CD8-positive, alpha-beta memory T cell (primary cell): ENCODE measurements at regions not wholly inside any gene's neighbourhood (a gene's known extent, or its start where the extent isn't known, plus 50 kb on each side); places are given as distances from the start of the nearest gene placed in this dataset.
"Not testable (repeated sequence)": the region's sequence is repeated elsewhere in the genome, so short reads cannot be mapped to it uniquely, and the experiment has no call there.

ENCODE experiments used
- CTCF ChIA-PET: fragments of 350-600 bp; sonication (Branson Sonifier 250); formaldehyde crosslinking; loops from one replicate; lab custom pipeline; 2021; ENCODE audit warnings: antibody characterized with exemption; lab: Charles Lee
- POLR2A ChIA-PET: fragments of 350-600 bp; sonication (Branson Sonifier 250); formaldehyde crosslinking; loops from one replicate; lab custom pipeline; 2021; ENCODE audit warnings: antibody characterized with exemption; lab: Charles Lee
- DNase-seq, 5 donors: peaks; one replicate each; pipeline versions ENCODE4 v3.0.0 to v3.0.0-alpha.2; 2020 to 2022; ENCODE audit warnings: mixed read lengths in 1 of 5
- H3K27ac ChIP-seq: one replicate; pipeline ENCODE4 v1.7.0; 2013; ENCODE audit warnings: low read depth, mild to moderate bottlenecking, low read length, moderate library complexity
- H3K27me3 ChIP-seq: 2 replicates; pipeline ENCODE4 v1.7.0; 2013; ENCODE audit warnings: low read length, mild to moderate bottlenecking; ENCODE audit not compliant: insufficient read depth, poor library complexity, severe bottlenecking
- H3K36me3 ChIP-seq: 2 replicates; pipeline ENCODE4 v1.7.0; 2013; ENCODE audit warnings: mild to moderate bottlenecking, low read length, moderate library complexity; ENCODE audit not compliant: insufficient read depth
- H3K4me1 ChIP-seq: 2 replicates; pipeline ENCODE4 v1.7.0; 2013; ENCODE audit warnings: mild to moderate bottlenecking, low read length, moderate library complexity; ENCODE audit not compliant: insufficient read depth
- H3K4me3 ChIP-seq: 2 replicates; pipeline ENCODE4 v1.7.0; 2013; ENCODE audit warnings: mild to moderate bottlenecking, low read length
- H3K9me3 ChIP-seq: 2 replicates; pipeline ENCODE4 v1.7.0; 2013; ENCODE audit warnings: mild to moderate bottlenecking, low read length
- H3K27ac Mint-ChIP-seq, 8 donors: one replicate each; pipeline ENCODE4 v1.8.0; 2020 to 2021; ENCODE audit warnings: mixed read lengths in 8 of 8, mild to moderate bottlenecking in 6 of 8, inconsistent platforms in 3 of 8, moderate library complexity in 3 of 8
- H3K27me3 Mint-ChIP-seq, 2 donors: one replicate each; pipeline ENCODE4 v1.8.0; 2020 to 2021; ENCODE audit warnings: mixed read lengths in 2 of 2, mild to moderate bottlenecking in 1 of 2, moderate library complexity in 1 of 2
- H3K36me3 Mint-ChIP-seq, 3 donors: one replicate each; pipeline ENCODE4 v1.8.0; 2020 to 2021; ENCODE audit warnings: mixed read lengths in 3 of 3, inconsistent platforms in 1 of 3, mild to moderate bottlenecking in 1 of 3
- H3K4me1 Mint-ChIP-seq, 3 donors: one replicate each; pipeline ENCODE4 v1.8.0; 2020 to 2021; ENCODE audit warnings: mixed read lengths in 3 of 3, inconsistent platforms in 1 of 3, mild to moderate bottlenecking in 1 of 3
- H3K4me3 Mint-ChIP-seq, 7 donors: one replicate each; pipeline ENCODE4 v1.8.0; 2020 to 2021; ENCODE audit warnings: mixed read lengths in 7 of 7, mild to moderate bottlenecking in 6 of 7, moderate library complexity in 4 of 7, inconsistent platforms in 2 of 7
- H3K9me3 Mint-ChIP-seq, 5 donors: one replicate each; pipeline ENCODE4 v1.8.0; 2020 to 2022; ENCODE audit warnings: mixed read lengths in 5 of 5, mild to moderate bottlenecking in 3 of 5, moderate library complexity in 2 of 5, inconsistent platforms in 1 of 5

GRCh38 chr7:76955124-76955523 is 77.0 kb downstream of the SPDYE17 start:
- H3K9me3 ChIP-seq, POLR2A ChIA-PET, CTCF ChIA-PET, H3K36me3 Mint-ChIP-seq, H3K4me1 ChIP-seq, H3K36me3 ChIP-seq, DNase-seq, H3K4me3 ChIP-seq, H3K4me1 Mint-ChIP-seq, H3K27me3 ChIP-seq, H3K27ac Mint-ChIP-seq, H3K9me3 Mint-ChIP-seq, H3K27me3 Mint-ChIP-seq, H3K4me3 Mint-ChIP-seq, H3K27ac ChIP-seq: not testable (repeated sequence)

- POLR2A ChIA-PET: not testable (repeated sequence)
These were observed 87.6 kb downstream of the SPDYE17 start for GRCh38 chr7:76944603-76945002.

GRCh38 chr7:76941809-76942765 is 90.1 kb downstream of the SPDYE17 start:
- H3K4me1 ChIP-seq, CTCF ChIA-PET, H3K9me3 ChIP-seq, H3K27ac ChIP-seq, H3K4me3 ChIP-seq, H3K36me3 Mint-ChIP-seq, DNase-seq, H3K36me3 ChIP-seq, H3K27ac Mint-ChIP-seq, H3K9me3 Mint-ChIP-seq, H3K4me1 Mint-ChIP-seq, H3K4me3 Mint-ChIP-seq, H3K27me3 ChIP-seq, POLR2A ChIA-PET, H3K27me3 Mint-ChIP-seq: not testable (repeated sequence)

More at GRCh38 chr7:76944603-76945002, 87.6 kb downstream of the SPDYE17 start:
- H3K27me3 ChIP-seq, H3K9me3 ChIP-seq, CTCF ChIA-PET, H3K4me3 Mint-ChIP-seq, H3K27ac ChIP-seq, H3K4me1 ChIP-seq, H3K4me1 Mint-ChIP-seq, H3K36me3 ChIP-seq, DNase-seq, H3K27ac Mint-ChIP-seq, H3K27me3 Mint-ChIP-seq, H3K4me3 ChIP-seq, H3K9me3 Mint-ChIP-seq, H3K36me3 Mint-ChIP-seq: not testable (repeated sequence)

GRCh38 chr7:76937781-76938180 is 94.4 kb downstream of the SPDYE17 start:
- H3K27ac ChIP-seq, POLR2A ChIA-PET, H3K27ac Mint-ChIP-seq, CTCF ChIA-PET, H3K4me3 Mint-ChIP-seq, H3K9me3 ChIP-seq, H3K4me1 ChIP-seq, H3K36me3 ChIP-seq, H3K36me3 Mint-ChIP-seq, DNase-seq, H3K4me1 Mint-ChIP-seq, H3K4me3 ChIP-seq, H3K9me3 Mint-ChIP-seq, H3K27me3 ChIP-seq: not testable (repeated sequence)
- H3K27me3 Mint-ChIP-seq: peaks cover 5 to 15% of the 10 kb centered on the region in 2 donors

GRCh38 chr7:76937330-76937729 is 94.8 kb downstream of the SPDYE17 start:
- H3K27me3 ChIP-seq, CTCF ChIA-PET, H3K4me1 Mint-ChIP-seq, H3K9me3 Mint-ChIP-seq, H3K4me3 Mint-ChIP-seq, H3K9me3 ChIP-seq, H3K4me1 ChIP-seq, H3K36me3 Mint-ChIP-seq, H3K27ac Mint-ChIP-seq, H3K4me3 ChIP-seq, H3K27ac ChIP-seq, POLR2A ChIA-PET, H3K36me3 ChIP-seq, DNase-seq: not testable (repeated sequence)
- H3K27me3 Mint-ChIP-seq: peaks cover 5 to 16% of the 10 kb centered on the region in 2 donors

GRCh38 chr7:76936346-76936745 is 95.8 kb downstream of the SPDYE17 start:
- H3K27ac ChIP-seq, DNase-seq, CTCF ChIA-PET, POLR2A ChIA-PET, H3K4me1 Mint-ChIP-seq, H3K4me3 Mint-ChIP-seq, H3K4me3 ChIP-seq, H3K27me3 ChIP-seq, H3K36me3 ChIP-seq, H3K9me3 Mint-ChIP-seq, H3K9me3 ChIP-seq, H3K4me1 ChIP-seq, H3K36me3 Mint-ChIP-seq, H3K27ac Mint-ChIP-seq: not testable (repeated sequence)
- H3K27me3 Mint-ChIP-seq: peaks cover 5 to 16% of the 10 kb centered on the region in 2 donors

- POLR2A ChIA-PET: not testable (repeated sequence)
These were observed 97.5 kb downstream of the SPDYE17 start for GRCh38 chr7:76934711-76935110.

GRCh38 chr7:76932957-76933356 is 99.2 kb downstream of the SPDYE17 start:
- H3K4me3 ChIP-seq, H3K27ac Mint-ChIP-seq, DNase-seq, H3K4me3 Mint-ChIP-seq, POLR2A ChIA-PET, H3K4me1 ChIP-seq, H3K36me3 ChIP-seq, H3K27ac ChIP-seq, H3K27me3 ChIP-seq, CTCF ChIA-PET, H3K4me1 Mint-ChIP-seq, H3K36me3 Mint-ChIP-seq, H3K9me3 ChIP-seq, H3K9me3 Mint-ChIP-seq: not testable (repeated sequence)
- peaks cover 6 to 13% of the 10 kb centered on the region in 2 donors for H3K27me3 Mint-ChIP-seq

More at GRCh38 chr7:76934711-76935110, 97.5 kb downstream of the SPDYE17 start:
- peaks cover 9 to 16% of the 10 kb centered on the region in 2 donors for H3K27me3 Mint-ChIP-seq
- H3K36me3 ChIP-seq, H3K9me3 Mint-ChIP-seq, H3K4me3 ChIP-seq, H3K4me1 ChIP-seq, H3K4me1 Mint-ChIP-seq, H3K27ac ChIP-seq, DNase-seq, H3K27me3 ChIP-seq, H3K27ac Mint-ChIP-seq, H3K36me3 Mint-ChIP-seq, CTCF ChIA-PET, H3K4me3 Mint-ChIP-seq, H3K9me3 ChIP-seq: not testable (repeated sequence)
